ENCODE measurements at regions not wholly inside any gene's neighbourhood (a gene's known extent, or its start where the extent isn't known, plus 50 kb on each side); places are given as distances from the start of the nearest gene placed in this dataset.
"Not testable (repeated sequence)": the region's sequence is repeated elsewhere in the genome, so short reads cannot be mapped to it uniquely, and the experiment has no call there.

GRCh38 chr1:105362438-105362837 is 1612.7 kb downstream of the AMY1C start:
- no peak for DNase-seq (ENCODE audit: low read depth in 2 of 2)

- no peak for DNase-seq (ENCODE audit: low read depth in 2 of 2)
These were observed 1618.7 kb downstream of the AMY1C start for GRCh38 chr1:105368446-105368845.

- DNase-seq (ENCODE audit: low read depth in 2 of 2), result no peak
These were observed 1624.0 kb downstream of the AMY1C start for GRCh38 chr1:105373681-105374080.

DNA sequence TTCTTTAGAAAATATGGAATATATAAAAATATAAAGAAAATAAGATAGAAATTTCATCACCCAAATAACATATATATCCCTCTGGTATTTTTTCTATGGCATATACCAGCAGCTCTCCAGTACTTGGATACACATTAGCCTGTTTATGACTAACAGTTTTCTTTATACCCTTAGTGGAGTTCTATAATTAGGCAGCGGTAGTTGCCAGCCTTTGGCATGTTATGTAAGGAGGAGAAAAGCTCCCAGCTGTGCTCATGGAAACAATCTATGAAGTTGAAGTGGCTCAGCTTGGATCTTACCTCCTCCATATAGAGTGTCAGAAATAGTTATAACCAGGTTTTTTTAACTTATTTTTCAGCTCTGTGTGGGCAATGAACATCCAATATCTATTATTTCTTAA is 1636.8 kb downstream of the AMY1C start:
- DNase-seq (ENCODE audit: low read depth in 2 of 2), result no peak

DNA sequence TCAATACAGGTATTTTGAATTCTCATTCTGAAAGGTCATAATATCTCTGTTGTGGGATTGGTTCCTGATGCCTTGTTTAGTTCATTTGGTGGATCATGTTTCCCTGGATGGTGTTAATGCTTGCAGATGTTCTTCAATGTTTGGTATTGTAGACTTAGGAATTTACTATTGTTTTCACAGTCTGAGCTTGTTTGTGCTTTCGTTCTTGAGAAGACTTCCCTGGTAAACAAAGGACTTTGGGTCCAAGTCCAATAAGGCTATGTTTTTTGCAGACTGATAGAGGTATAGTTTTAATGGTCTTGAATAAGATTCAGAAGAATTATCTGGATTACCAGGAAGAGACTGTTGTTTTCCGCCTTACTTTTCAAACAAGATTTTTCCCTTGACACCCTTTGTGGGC is 1646.3 kb downstream of the AMY1C start:
- no peak for DNase-seq (ENCODE audit: low read depth in 2 of 2)

GRCh38 chr1:105398909-105399308 is 1649.2 kb downstream of the AMY1C start:
- no peak for DNase-seq (ENCODE audit: low read depth in 2 of 2)

- DNase-seq (ENCODE audit: low read depth in 2 of 2), result no peak
These were observed 1650.0 kb downstream of the AMY1C start for GRCh38 chr1:105399716-105400115.

DNA sequence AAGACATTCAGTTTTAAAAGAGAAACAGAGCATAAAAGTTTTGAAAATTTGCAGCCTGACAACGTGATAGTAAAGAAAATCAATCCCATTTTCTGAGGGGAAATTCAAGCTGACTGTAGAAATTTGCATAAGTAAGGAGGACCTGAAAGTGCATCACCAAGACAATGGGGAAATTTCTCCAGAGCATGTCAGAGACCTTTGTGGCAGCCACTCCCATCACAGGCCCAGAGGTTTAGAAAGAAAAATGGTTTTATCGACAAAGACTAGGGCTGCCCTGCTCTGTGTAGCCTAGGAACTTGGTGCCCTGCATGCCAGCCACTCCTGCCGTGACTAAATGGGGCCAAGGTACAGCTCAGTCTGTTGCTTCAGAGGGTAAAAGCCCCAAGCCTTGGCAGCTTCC is 1640.2 kb upstream of the PRMT6 start:
- DNase-seq (ENCODE audit: low read depth in 2 of 2), result no peak

DNA sequence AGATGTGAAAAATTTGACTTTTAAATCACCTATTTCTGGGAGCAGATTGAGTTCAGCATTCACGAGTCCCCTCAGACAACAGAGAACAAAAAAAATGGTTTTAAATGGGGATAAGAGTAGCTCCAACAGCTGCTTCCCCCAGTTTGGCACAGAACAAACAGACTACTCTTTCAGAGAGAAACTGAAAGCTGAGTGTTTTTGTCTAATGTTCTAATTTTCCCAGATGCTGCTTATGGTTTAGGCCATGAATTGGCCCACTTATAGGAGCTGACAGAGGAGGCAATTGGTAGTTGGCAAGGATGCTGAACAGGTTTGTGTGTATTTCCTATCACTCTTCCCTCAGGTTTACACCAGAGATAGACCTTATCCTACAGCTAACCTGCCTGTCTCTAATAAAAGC is 1637.4 kb upstream of the PRMT6 start:
- DNase-seq (ENCODE audit: low read depth in 2 of 2), result no peak

DNA sequence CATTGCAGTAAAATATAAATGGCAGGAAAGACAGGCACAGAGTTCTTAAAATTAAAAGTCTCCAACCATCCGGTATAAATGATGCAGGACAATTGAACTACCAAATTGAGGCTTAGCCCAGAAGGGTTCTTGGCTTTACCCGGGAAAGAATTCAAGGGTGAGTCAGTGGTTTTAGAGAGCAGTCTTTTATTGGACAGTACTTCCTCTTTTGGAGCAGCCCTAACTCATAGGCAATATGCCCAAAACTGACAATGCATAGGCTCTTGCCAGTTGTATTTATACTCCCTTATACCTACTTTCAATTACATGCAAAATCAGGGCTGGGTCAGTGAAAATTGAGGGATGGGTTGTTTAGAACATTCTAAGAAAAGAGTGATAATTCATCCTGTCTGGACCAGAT is 1628.9 kb upstream of the PRMT6 start:
- no peak for DNase-seq (ENCODE audit: low read depth in 2 of 2)

- DNase-seq (ENCODE audit: low read depth in 2 of 2), result no peak
These were observed 1619.8 kb upstream of the PRMT6 start for GRCh38 chr1:105436589-105437259.

- DNase-seq (ENCODE audit: low read depth in 2 of 2), result no peak
These were observed 1618.6 kb upstream of the PRMT6 start for GRCh38 chr1:105437847-105438246.

DNA sequence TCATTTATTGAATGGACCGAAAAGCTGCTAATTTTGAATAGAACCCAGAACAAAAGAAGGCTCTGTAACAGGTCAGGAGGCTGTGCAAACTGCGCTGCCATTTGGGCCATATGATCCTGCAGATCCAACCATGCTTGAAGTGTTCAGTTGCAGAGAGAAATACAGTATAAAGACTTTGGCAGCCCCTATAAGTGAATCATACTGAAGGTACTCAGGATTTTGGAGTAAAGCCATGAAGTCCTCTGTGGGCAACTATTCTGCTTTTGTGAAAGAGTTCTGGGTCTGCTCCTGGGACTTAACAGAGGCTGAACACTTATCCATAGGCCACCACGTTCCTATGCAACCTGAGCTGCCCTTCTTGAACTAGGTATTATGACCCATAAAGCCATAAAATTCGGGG is 1613.6 kb upstream of the PRMT6 start:
- DNase-seq (ENCODE audit: low read depth in 2 of 2), result no peak

- DNase-seq (ENCODE audit: low read depth in 2 of 2), result no peak
These were observed 1596.7 kb upstream of the PRMT6 start for GRCh38 chr1:105459759-105460158.

- no peak for DNase-seq (ENCODE audit: low read depth in 2 of 2)
These were observed 1594.2 kb upstream of the PRMT6 start for GRCh38 chr1:105462308-105462707.

- DNase-seq (ENCODE audit: low read depth in 2 of 2), result no peak
These were observed 1588.9 kb upstream of the PRMT6 start for GRCh38 chr1:105467549-105467948.

DNA sequence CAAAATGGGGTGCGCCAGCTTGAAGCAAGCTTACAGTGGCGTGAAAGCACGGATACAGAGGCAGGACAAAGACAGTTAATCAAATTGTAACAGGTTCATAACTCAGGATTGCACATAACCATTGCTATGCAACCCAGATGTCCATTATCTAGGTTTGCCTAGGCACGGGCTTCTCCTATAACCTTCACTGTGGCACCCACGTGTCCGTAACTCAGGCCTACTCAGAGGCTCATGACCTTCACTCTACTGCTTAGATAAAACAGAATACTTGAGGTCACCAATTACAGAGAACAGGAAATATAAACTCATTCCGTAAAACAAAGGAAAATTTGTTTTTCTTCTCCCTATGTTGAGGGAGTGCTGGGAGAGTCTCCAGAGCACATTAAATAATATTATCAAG is 1585.9 kb upstream of the PRMT6 start:
- not testable (repeated sequence) for DNase-seq (ENCODE audit: low read depth in 2 of 2)

DNA sequence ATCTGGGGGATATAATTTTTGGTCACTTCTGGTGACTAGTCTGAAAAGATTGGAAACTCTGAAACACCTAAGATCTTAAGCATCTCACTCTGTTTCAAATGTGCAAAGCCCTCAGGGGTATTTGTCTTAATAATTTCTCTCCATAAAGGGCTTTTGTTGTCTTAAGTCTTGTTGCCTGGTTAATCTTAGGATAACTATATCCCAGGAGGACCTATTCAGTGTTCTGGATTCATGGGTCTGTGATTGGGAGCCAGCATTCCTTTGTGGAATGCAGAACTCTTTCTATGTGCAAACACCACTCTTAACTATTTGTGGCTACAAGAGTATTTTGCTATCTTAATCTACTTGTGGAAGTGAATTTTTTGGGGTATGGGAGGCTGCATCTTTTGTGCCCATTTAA is 1573.0 kb upstream of the PRMT6 start:
- DNase-seq (ENCODE audit: low read depth in 2 of 2), result no peak

- no peak for DNase-seq (ENCODE audit: low read depth in 2 of 2)
These were observed 1571.3 kb upstream of the PRMT6 start for GRCh38 chr1:105485207-105485606.

GRCh38 chr1:105492921-105493320 is 1563.6 kb upstream of the PRMT6 start:
- no peak for DNase-seq (ENCODE audit: low read depth in 2 of 2)

DNA sequence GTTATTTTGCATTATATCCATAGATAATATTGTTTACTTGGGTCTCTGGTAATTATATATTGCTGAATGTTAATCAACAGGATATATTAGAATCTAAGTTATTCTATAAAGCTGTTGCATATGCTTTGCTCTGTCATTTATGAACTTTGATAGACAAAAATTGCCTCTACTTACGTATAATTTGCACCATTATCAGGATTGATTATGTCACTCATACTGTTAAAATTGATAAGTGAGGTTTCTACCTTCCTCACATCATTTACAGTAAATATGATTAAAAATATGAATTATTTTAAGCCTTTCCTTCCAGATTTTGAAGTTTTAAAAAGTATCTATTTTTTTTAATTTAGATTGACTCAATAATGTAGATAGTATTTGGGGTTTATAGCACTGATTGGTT is 1540.4 kb upstream of the PRMT6 start:
- DNase-seq (ENCODE audit: low read depth in 2 of 2), result no peak

DNA sequence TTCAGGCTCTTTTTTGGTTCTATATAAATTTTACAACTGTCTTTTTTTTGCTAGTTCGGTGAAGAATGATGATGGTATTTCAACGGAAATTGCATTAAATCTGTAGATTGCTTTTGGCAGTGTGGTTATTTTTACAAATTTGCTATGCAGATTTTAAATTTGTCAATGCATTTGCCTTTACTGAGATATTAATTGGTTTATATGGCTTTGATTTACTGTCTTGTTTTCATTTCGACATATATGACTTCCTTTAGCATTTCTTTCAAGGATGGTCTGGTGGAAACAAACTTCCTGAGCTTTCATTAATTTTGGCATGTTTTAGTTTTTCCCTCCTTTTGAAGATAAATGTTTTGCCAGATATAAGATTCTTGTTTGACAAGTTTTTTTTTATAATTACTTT is 1522.5 kb upstream of the PRMT6 start:
- DNase-seq (ENCODE audit: low read depth in 2 of 2), result no peak

DNA sequence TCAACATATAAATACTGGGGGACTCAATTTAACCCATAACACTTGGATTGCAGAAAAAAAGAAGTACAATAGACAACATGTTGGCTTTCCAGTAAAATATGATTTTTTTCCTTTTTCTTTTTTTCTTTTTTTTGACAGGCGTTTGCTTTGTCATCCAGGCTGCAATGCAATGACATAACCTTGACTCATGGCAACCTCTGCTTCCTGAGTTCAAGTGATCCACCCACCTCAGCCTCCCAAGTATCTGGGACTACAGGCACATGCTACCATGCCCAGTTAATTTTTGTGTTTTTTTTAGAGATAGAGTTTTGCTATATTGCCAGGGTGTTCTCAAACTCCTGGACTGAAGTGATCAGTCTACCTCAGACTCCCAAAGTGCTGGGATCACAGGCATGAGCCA is 1512.0 kb upstream of the PRMT6 start:
- DNase-seq (ENCODE audit: low read depth in 2 of 2), result peak in 1 of 2 donors; percentile 67

GRCh38 chr1:105556266-105556665 is 1500.2 kb upstream of the PRMT6 start:
- DNase-seq (ENCODE audit: low read depth in 2 of 2), result no peak
